ENCODE measurements at regions not wholly inside any gene's neighbourhood (a gene's known extent, or its start where the extent isn't known, plus 50 kb on each side); places are given as distances from the start of the nearest gene placed in this dataset.
"Not testable (repeated sequence)": the region's sequence is repeated elsewhere in the genome, so short reads cannot be mapped to it uniquely, and the experiment has no call there.

DNA sequence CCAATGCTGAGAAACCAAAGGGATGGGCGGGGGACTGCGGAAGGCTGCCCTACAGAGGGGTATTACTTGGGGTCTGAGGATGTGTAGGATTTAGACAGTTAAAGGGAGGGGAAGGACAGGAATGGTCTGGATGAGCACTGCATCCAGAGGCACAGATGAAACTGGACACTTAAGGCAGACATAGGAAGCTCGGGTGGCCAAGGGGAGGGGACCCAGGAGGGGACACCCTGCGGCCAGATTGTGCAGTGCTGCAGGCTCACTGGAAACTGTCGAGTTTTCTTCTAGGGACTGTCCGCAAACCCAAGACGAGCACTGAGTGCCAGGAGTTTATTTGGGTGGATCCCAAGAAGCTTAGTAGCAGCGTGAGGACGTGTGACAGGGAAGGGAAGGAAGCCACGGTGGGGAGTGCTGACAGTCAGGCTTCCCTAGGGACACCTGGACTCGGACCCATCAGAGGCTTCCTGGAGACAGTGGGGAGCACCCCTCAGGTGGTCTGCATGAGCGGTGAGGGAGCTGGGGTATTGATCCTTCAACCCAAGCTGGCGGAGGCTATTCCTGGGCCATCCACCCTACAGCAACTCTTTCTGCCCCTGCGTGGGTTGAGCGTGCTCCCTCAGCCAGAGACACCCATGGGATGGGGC, 278.7 kb downstream of the FOXL1 start:
- DNase-seq (ENCODE audit: extremely low read depth in 1 of 2, low read depth in 1 of 2), result no peak

DNA sequence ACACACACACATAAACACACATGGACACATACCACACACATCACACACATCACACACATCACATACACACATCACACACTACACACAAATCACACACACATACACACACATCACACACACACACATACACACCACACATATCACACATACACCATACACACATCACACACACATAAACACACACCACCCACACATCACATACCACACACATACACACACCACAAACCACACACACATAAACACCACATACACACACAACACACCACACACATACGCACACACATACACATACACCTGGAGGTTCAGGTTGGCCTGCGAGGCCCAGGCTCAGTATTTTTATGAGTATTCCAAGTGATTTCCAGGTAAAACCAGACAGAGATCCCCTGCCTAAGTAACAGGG, 279.5 kb downstream of the FOXL1 start:
- DNase-seq (ENCODE audit: extremely low read depth in 1 of 2, low read depth in 1 of 2), result no peak

DNA sequence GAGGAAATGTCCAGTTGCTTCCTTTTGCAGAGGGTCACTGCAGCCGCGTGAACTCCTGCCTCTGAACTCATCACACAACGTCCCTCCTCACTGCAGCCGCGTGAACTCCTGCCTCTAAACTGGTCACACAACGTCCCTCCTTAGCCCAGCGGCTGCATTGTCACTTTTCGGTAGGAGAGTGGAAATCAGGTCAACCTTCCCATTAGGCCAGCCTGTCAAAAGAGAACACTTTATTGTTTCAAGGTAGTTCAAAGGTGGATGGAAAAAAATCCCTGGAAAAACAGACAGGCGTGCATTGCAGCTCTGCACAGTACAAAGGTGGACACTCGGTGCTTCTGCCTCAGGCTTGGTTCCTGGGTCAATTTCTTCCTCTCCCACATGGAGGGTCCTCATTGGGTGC, 280.2 kb downstream of the FOXL1 start:
- no peak for DNase-seq (ENCODE audit: extremely low read depth in 1 of 2, low read depth in 1 of 2)

DNA sequence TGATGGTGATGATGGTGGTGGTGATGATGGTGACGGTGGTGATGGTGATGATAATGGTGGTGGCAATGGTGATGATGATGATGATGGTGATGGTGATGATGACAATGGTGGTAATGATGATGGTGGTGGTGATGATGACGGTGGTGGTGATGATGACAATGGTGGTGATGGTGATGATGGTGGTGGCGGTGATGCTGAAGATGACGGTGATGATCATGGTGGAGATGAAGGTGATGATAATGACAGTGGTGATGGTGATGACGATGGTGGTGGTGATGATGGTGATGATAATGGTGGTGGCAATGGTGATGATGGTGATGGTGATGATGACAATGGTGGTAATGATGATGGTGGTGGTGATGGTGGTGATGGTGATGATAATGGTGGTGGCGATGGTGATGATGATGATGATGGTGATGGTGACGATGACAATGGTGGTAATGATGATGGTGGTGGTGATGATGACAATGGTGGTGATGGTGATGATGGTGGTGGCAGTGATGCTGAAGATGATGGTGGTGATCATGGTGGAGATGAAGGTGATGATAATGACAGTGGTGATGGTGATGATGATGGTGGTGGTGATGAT, 283.0 kb downstream of the FOXL1 start:
- not testable (repeated sequence) for DNase-seq (ENCODE audit: extremely low read depth in 1 of 2, low read depth in 1 of 2)

DNA sequence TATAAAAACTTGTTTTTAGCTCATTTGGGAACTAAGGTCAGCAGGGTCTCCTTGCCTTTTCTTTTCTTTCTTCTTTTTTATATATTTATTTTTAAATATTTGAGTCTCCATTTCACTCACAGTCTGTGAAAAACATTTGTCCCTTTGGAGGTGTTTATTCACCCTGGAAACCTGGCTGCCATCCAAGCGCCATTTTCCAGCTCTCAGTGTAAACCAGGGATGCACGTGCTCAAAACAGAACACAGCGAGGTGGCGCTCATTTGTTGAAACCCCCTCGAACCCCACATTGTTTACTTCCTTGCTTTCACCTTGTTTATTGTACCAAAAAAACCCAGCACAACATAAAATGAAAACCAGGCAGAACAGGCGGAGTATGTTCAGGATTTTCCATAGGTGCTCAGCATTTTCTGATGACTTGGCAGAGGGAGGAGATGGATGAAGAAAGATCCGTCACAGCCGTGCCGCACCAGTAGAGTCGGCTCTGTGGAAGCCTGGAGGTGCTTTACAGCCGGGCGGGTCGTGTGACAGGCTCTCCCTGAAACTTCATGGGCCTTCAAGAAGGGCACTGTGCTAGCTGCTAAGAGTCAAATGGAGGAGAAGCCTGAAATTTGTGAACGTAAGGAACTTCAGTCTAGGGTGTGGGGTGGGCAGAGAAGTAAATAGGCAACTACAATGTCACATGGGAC, 284.4 kb downstream of the FOXL1 start:
- no peak for DNase-seq (ENCODE audit: extremely low read depth in 1 of 2, low read depth in 1 of 2)

DNA sequence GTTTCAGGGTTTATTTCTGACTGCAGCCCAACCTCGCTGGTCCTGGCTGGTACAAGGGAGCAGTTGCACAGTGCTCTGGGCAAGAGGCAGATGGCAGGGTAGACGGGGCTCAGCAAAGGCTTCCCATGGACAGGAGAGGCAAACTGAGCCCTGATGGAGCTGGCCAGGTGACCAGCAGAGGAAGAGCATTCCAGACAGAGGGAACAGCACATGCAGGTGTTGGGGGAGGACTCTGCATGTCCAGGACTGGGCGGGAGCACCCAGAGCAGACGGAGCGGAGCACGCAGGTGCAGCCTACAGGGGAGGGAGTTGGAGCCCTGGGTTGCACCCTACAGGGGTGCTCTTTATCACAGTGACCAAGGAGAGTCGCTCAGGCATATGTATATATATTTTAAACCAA, 285.3 kb downstream of the FOXL1 start:
- DNase-seq (ENCODE audit: extremely low read depth in 1 of 2, low read depth in 1 of 2), result no peak

DNA sequence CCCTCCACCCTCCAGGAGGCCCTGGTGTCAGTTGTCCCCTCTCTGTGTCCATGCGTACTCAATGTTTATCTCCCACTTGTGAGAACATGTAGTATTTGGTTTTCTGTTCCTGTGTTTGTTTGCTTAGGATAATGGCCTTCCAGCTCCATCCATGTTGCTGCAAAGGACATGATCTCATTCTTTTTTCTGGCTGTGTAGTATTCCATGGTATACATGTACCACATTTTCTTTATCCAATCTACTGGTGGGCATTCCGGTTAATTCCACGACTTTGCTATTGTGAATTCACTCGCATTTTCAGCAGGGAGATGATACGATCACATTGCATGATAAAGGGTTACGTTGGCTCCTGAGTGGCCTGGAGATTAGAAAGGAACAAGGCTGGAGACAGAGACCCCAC, 286.2 kb downstream of the FOXL1 start:
- no peak for DNase-seq (ENCODE audit: extremely low read depth in 1 of 2, low read depth in 1 of 2)

DNA sequence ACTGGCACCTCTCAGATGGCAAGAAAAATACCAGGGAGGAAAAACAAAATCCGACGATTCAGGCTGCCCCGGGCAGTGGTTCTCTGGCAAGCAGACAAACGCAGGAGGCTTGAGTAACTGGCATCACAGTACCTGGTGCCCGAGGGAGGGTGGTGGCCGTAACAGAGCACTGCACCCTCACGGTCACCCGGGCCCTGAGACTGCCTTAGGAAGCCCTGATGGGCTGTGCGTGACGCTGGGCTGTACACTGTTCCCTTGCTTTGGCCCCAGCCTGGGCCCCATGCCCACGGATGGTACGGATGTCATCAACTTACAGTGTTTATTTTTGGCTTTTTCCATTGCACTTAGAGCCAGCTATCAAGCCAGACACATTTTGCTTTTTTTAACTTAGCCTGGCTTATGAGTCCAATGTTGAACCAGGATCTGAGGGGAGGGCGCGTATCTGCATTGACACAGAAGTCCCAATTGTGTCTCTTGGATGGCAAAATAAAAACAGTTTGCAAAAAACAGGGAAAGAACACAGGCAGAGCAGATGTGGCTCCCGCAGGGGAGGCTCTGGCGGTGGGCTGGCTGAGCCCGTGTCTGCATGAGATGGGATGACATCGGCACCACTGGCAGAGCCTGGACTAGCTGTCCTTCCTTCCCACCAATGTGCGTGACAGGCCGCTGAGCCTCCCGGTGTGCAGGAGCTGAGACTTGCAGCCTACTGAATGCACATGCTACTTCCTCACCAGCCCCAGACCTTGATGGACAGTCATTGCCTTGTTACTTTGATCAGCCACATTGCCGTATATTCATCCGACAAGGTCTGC, 287.7 kb downstream of the FOXL1 start:
- no peak for DNase-seq (ENCODE audit: extremely low read depth in 1 of 2, low read depth in 1 of 2)

DNA sequence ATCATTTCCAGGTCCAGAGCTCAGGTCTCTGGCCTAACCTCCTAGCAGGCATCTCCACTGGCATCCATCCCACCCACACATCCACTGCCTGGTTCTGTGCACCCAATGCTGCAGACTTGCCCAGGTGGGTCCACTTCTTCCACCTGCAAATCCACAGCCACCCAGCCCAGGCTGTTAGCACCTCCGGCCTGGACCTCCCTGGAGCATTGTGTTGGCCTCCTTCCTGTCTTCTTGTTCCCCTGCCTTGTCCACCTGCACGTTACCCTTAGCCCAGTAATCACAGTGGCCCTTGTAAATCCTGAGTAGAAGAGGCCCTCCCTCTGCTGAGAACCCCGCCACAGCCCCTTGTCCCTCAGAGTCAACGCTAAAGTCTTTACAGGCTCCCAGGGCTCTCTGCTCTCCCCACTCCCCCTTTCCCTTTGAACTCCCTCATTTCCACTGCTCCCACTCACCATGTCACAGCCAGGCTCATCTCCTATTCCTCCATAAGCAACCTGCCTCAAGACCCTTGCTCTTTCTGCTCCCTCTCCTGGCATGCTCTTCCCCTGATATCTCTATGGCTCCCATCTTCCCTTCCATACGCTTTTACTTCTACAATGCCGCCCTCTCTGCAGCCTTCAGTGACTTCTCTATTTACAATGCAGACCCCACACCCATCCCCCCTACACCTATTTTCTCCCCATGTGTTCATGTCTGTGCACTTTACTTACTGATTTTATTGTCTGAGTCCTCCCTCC, 288.8 kb downstream of the FOXL1 start:
- no peak for DNase-seq (ENCODE audit: extremely low read depth in 1 of 2, low read depth in 1 of 2)

DNA sequence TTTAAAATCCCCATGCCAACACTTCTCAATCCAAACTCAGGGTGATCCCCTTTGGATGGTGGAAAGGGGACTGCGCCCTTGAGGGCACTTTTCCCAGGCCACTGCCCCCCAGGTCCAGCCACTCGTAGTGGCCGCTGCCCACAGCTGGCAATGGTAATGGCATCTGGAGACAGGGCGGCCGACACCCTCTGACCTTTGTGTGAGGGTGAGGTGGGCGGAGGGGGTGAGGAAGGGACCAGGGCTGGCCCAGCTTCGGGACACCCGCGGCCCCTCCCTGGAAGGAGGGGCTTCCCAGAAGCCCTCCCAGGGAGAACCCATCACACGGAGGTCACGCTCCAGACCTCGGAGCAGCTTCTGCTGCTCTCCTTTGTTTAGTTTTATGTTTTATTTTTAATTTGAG, 289.7 kb downstream of the FOXL1 start:
- no peak for DNase-seq (ENCODE audit: extremely low read depth in 1 of 2, low read depth in 1 of 2)

DNA sequence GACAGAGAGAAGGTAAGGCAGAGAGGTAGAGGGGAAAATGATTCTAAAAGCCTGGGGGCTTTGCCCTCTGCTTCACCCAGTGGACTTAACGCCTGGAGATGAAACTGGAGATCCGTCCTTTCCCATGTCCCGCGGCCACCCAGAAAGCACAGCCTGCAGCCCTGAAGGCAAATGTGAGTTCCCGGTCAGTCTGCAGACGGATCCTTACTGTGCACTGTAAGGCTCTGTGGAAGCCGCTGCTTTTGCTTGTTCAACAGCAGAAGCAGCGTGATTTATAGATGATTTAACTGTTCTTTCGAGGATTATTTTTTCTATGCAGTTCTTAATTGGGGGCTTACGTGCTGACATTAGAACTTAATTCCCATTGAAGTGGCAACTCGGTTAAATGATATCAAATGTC, 290.4 kb downstream of the FOXL1 start:
- DNase-seq (ENCODE audit: extremely low read depth in 1 of 2, low read depth in 1 of 2), result no peak

DNA sequence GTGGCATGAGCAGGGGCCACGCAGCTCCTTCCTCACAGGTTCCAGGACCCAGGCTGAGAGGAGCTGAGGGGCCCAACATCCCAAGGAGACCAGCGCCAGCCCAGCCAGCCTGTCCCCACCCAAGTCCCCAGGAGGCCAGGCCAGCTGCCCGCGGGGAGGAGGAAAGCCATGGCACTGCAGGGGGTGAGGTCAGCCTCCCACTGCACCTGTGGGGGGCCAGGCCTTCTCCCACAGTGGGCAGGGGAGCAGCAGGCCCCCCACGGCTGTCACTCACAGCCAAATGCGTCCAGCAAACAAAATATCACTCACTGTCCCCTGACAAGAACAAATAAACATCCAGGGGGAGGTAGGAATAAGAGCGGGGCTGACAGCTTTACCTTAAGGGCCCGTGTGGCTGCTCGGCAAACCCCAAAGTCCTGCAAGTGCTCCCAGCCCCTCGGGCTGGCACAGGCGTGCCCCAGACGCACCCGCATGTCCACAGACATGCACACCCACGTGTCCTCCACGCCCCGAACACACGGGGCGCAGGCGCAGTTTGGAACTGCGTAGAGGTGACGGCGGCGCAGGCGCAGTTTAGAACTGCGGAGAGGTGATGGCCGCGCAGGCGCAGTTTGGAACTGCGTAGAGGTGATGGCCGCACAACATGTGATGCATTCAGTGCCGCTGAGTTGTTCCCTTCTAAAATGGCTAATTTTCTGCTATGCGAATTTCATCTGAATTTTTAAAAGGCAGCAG, 291.1 kb downstream of the FOXL1 start:
- DNase-seq (ENCODE audit: extremely low read depth in 1 of 2, low read depth in 1 of 2), result no peak

DNA sequence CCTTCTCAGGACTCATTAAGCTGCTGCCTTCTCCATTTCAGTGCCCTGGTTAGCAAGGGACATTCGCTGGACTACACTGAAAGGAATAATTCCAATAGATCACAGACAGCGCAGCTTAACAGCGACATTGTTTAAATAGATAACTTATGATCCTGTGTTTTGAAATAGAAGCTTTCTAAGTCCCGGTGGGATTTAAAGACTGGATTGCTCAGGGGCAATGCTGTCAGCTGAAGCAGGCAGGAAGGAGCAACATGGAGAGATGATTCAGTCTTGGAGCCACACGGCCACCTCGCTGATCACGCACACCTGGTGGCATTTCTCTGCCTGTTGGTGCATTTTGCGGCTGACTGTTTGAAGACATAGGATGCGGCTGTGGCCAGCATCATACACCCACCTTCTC, 292.0 kb downstream of the FOXL1 start:
- no peak for DNase-seq (ENCODE audit: extremely low read depth in 1 of 2, low read depth in 1 of 2)

DNA sequence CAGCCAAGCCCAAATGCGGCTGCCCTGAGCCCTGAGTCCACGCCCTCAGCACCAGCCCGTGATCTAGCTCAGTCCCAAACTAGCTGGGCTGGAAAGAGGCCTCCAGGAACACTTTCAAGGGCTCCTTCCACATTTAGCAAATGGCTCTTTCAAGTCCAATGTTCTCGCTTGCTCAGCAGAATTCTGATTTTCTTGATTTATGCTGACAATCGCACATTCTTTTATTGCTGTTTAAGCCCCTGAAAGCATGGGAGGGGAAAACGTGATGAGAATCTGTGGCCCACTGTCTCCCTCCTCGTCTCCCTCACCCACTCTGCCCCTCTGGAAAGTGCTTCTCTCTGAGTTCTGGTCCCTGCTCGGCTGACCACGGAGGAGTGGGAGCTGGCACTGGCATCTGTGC, 293.8 kb downstream of the FOXL1 start:
- no peak for DNase-seq (ENCODE audit: extremely low read depth in 1 of 2, low read depth in 1 of 2)

DNA sequence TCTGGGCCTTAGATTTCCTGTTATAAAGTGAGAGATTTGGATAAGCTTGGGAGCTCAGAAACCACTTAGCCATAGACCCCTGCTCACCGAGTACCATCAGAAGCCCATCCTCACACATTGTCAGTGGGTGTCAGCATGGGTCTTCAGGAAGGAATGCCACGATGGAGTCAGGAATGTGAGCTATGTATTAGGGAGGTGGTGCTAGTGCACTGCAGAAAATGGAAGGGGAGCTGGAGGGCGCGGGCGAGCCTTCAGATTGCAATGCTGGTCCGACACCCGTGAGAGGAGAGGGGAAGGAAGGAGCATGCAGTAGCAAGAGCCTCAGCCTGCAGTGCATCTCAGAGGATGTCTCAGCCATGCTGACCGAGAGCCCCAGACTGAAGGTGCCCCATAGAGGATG, 294.5 kb downstream of the FOXL1 start:
- no peak for DNase-seq (ENCODE audit: extremely low read depth in 1 of 2, low read depth in 1 of 2)

DNA sequence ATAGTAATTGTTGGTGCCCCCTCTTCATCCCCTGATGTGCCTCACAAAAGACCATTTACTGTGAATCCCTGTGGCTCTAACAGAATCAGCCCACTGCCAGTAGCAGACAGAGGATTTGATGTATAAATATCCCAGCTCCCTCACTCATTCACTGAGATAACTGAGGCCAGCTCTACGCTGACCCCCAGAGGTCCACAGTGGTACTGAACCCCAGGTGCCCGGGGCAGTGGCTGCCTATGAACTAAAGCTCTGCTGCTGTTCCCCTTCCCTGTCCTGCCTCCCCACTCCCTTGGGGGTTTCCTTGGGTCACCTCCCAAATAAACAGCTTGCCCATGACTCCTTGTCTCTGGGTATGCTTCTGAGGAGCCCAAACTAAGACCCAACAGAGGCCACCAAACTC, 295.8 kb downstream of the FOXL1 start:
- DNase-seq (ENCODE audit: extremely low read depth in 1 of 2, low read depth in 1 of 2), result peak in 1 of 2 donors; percentile 7

DNA sequence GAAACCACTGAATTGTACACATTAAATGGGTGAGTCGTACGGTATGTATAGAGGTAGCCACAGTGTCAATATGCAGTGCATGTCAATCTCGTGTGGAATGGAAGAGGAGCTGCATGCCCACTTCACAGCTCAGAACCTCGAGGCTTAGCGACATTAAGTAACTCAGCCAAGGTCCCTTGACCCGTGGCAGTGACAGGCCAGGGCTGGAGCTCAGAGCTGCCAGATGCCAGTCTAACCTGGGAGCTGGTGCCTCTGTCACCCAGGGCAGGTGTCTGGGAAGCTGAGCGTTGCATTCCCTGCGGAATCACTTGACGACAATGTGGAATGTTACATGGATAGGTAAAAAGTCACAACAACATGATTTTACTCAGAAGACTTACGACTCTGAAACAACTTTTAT, 298.1 kb downstream of the FOXL1 start:
- no peak for DNase-seq (ENCODE audit: extremely low read depth in 1 of 2, low read depth in 1 of 2)

DNA sequence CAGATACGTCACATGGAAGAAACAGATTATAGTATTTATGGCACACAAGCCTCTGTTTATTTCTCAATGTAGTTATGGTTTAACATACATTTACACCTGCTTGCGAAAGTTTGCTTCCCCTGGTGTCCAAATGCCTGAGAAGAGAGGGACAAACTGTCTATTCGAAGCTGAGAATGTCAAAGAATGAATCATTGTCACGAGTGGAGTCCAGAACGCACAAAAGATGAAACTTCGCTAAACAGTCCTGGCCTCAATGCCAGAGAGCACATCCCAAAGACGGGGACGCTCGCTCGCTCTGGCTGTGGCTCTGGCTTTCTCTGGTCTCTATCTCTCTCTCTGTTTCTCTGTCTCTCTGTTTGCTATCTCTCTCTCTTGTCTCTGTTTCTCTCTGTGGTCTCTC, 298.8 kb downstream of the FOXL1 start:
- DNase-seq (ENCODE audit: extremely low read depth in 1 of 2, low read depth in 1 of 2), result no peak

DNA sequence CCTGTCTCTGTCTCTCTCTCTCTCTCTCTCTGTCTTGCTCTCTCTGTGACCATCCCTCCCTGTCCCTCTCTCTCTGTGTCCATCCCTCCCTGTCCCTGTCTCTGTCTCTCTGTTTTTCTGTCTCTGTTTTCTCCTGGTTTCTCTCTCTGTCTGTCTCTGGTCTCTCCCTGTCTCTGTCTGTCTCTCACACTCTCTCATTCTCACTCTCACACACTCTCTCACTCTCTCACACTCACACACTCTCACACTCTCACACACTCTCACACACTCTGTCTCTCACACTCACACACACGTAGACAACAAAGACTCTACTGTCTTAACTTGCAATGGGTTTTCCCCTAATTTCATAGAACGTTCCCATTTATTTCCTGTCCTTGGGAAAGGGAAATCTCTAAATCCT, 299.5 kb downstream of the FOXL1 start:
- no peak for DNase-seq (ENCODE audit: extremely low read depth in 1 of 2, low read depth in 1 of 2)

Data from stimulated activated CD8-positive, alpha-beta memory T cell treated with anti-CD3 and anti-CD28 coated beads, Interleukin-7, amount 100 ng/mL, for 48 hours (primary cell).